ENCODE measurements at regions not wholly inside any gene's neighbourhood (a gene's known extent, or its start where the extent isn't known, plus 50 kb on each side); places are given as distances from the start of the nearest gene placed in this dataset.

DNA sequence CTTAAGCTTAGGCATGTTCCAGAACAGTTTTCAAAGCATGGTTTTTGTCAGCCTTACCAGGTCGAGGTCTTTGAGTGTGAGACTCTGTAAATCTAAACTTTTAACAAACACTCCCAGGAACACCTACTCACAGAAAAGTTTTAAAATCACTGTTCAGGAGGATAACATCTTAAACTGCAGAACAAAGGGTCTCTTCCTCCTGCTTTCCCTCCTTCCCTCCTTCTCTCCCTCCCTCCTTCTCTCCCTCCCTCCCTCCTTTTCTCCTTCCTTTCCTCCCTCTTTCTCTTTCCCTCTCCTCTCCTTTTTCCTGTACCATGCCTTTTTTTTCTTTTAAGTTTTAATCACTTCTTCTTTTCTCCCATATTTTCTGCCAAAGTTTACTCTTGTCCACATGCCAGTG is 153.5 kb upstream of the MAF start:
- no peak for DNase-seq (ENCODE audit: low spot score)

GRCh38 chr16:79753286-79753685 is 152.7 kb upstream of the MAF start:
- no peak for DNase-seq (ENCODE audit: low spot score)

- DNase-seq (ENCODE audit: low spot score) = no peak
These were observed 151.9 kb upstream of the MAF start for GRCh38 chr16:79752396-79752795.

- DNase-seq (ENCODE audit: low spot score) = no peak
These were observed 151.1 kb upstream of the MAF start for GRCh38 chr16:79751471-79752184.

DNA sequence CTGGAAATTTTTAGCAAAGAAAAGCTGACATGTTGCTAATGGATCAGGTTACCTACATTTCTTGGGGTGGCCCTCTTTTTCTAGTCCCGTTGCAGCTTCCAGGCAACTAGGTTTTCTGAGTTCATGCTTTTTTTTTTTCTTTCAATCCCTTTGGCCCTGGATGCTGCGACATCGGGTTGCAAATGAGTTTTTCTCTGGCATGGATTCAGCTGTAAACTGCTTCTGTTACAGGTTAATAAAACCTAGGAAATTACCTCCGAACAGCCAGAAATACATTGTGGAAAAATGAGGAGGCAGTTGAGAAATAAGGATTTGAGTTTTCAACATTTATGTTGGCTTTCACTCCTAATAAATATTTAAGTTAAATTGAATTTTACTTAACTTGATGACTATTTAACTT is 149.8 kb upstream of the MAF start:
- DNase-seq (ENCODE audit: low spot score) = no peak

DNA sequence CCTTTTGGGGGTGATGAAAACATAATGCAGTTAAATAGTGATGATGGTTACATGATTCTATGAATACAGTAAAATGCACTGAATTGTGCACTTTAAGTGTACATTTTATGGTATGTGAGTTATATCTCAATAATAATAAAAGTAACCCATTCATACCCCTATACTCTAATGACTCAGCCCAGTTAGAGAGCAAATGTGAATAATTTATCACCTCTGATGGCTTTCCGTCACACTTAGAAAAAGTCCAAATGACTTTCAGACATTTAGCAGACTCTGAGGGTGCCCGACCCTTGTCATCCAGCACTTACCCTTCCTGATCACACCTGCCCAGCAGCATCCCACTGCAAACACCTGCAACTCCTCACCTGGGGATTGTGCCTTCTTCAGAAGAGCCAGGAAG is 148.1 kb upstream of the MAF start:
- DNase-seq (ENCODE audit: low spot score) = no peak

GRCh38 chr16:79747688-79748087 is 147.2 kb upstream of the MAF start:
- DNase-seq (ENCODE audit: low spot score) = no peak

DNA sequence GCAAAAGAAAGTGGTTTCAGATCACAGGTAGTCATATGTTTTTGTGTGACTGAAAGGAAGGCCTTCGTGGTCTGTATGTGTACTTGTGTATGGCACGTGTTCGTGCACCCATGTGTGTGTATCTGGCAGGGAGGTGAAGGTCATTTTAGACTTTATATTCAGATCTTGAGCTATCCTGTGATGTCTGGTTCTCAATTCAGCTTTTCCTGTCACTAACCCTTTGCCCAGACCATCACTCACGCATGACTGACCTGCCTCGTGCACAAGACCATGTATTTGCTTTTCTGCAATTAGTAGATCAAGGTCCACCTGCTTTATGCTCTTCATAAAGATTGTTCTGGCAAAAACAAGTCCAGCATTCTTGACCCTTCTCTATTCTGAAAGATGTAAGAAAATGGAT is 139.7 kb upstream of the MAF start:
- peak; percentile 31 for DNase-seq (ENCODE audit: low spot score)

DNA sequence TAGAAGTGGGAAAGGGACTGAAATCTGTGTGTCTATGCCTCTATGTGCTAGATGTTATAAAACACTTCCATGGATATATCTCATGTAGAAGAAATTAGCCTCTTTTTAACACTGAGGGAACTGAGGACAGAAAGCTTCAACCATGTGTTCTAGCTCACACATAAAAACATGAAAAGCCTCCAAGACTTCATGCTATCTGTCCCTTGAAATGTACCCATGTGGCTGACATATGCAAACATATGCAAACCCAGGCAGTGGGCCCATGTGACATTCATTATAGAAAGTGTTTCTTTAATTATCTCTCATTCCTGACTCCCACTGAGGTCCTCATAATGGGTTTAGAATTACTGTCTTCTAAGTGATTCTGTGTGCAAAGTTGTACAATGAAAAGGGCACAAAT is 134.7 kb upstream of the MAF start:
- DNase-seq (ENCODE audit: low spot score) = no peak

DNA sequence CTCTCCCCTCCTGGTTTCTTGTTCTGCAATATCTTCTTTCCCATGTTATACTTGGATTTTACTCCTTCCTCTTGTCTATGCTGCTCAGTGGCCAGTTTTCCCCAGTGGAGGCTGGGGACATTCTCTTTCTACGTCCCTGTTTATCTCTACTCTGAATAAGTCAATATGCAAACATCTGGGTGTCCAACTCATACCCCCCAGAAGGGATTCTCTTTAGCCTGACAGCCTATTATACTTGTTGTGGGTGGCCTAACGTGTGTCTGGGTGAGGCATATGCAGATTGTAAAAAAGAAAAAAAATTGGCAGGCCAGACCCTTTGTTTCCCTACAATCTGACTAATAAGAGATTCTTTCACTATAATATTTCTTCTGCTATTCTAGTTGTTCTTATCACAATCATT is 134.2 kb upstream of the MAF start:
- no peak for DNase-seq (ENCODE audit: low spot score)

- DNase-seq (ENCODE audit: low spot score) = no peak
These were observed 128.3 kb upstream of the MAF start for GRCh38 chr16:79728923-79729240.

DNA sequence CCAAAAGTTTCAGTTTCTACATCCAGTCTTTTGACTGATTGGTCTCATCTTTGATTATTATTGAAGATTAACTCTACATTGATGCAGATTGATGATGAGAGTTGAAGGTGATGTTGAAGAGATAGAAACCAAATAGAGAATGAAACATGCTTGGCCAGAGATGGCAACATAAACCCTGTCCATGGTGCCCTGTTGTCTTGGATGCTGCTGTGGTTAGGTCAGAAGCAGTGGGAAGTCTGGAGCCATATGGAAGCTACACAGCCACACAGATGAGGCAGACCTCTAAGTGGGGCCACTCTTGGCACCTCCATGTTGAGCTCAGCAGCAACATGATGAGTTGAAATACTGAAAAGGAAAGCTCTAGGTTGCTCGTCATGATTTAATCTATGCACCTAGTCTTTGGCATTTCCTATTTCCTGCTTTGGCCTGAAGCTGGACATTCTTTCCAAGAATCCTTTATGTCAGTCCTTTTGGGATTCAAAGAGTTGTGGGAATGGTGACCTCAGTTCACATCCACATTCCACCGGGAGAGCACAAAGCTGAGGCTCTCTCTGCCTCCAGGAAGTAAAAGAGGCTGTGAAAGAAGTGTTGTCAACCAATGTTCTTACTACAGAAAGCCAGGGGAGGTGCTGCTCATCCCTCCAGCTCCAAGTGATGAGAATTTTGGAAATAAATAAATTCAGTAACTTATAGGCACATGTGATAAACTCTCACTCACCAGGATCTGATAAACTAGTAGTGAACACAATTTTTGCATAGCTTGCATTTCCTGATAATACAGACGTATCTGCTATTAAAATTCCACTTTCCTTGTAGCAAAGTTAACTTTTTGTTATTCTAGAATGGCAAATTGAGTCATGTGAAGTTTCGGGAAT is 127.7 kb upstream of the MAF start:
- DNase-seq (ENCODE audit: low spot score) = no peak

DNA sequence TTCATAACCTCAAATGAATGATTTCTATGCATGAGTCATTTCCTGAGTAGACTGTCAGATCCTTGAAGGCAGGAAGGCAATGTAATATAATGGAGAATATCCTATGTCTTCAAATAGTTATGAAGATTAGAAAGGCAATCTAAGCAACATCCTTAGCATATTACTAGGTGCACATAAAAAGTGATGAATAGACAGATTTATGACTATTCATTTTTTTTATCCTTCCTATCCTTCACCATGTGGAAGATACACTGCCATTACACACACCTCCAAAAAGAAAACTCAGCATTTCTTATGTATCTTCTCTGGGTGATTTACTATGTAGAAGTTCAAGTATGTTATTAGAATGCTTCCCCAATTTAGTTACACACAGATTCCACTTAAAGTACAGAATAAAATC is 126.4 kb upstream of the MAF start:
- DNase-seq (ENCODE audit: low spot score) = no peak

DNA sequence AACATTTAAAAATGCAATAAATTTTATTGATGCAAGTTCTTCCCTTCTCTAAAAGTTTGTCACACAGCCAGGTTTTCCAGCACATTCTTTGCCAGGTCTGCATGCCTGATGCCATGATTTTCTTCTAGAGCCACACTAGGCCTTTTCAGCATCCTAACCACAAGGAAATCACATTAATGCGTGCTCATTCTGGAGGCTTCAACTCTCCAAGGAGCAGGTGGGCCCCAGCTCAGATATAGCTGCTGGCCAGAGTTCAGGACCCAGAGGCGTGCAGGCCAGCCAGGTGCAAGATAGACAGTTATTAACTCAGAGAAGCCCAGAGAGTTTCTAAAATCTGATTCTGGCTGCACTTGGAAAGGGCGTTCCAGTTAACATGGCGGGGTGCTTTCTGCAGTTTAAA is 124.5 kb upstream of the MAF start:
- no peak for DNase-seq (ENCODE audit: low spot score)

GRCh38 chr16:79723583-79724168 is 123.1 kb upstream of the MAF start:
- no peak for DNase-seq (ENCODE audit: low spot score)

- no peak for DNase-seq (ENCODE audit: low spot score)
These were observed 120.7 kb upstream of the MAF start for GRCh38 chr16:79721270-79721669.

DNA sequence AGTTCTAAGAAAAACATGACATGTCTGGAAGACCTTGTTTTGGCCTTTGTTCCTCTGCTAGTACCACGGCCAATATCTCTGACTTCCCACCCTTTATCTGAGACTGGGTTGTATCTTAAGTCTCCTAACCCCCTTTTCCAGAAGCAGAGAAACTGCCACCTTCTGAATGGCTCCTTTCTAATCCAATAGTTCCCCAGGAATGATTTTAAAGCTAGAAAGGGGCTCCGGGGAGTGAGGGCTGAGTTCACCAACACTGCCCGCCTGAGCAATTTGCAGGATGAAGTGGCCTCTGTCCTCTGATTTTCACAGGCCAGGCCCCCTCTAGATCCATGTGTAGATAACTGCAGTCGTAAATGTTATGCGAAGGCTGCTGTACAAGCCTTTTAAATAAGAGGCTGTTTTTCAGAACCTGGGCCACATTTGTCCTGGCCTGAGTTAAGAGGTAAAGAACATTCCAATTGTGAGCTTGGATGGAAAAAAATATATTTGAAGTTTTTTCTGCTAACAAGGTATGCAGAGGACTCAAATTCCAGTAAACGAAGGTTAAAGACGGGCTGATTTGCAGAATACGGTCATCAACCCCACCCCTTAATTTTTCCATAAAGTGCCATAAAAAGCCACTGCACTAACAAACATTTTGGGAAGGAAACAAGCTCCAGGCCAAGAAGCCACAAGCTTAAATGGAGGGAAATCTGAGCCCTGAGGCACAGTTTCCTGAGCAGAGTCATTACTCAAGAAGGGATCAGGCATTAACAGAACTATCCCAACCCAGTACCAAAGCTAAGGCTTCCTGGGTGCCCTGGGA is 117.0 kb upstream of the MAF start:
- no peak for DNase-seq (ENCODE audit: low spot score)

DNA sequence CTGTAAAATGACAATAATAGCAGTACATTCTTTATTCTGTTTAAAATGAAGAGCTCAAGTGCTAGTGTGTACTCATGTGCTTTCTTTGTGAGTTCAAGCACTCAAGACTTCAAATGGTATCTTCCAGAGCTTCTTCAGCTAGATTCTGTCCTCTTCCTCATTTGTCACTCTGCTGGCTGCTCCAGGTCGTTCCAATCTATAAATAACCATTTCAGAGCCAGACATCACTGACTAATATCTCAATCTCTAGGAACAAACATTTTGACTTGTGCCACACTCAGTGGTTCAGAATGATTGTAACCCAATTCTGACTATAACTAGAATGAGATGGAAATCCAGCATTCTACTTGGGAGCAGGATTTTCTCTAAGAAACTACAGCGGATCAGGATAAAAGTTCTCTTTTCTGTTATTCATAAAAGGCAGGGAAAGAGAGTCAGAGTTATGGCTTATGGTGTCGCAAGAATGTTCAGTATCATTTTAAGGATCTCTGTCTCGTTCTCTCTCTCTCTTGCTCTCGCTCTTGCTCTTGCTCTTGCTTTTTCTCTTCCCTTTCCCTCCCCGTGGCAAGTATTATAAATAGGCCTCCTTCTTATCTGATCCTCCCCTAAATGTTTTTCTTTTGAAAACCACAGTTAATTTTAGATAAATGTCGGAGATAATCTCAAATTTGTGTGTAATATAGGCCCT is 116.3 kb upstream of the MAF start:
- DNase-seq (ENCODE audit: low spot score) = no peak

GRCh38 chr16:79715061-79715460 is 114.5 kb upstream of the MAF start:
- DNase-seq (ENCODE audit: low spot score) = no peak

- no peak for DNase-seq (ENCODE audit: low spot score)
These were observed 113.9 kb upstream of the MAF start for GRCh38 chr16:79714440-79714839.

DNA sequence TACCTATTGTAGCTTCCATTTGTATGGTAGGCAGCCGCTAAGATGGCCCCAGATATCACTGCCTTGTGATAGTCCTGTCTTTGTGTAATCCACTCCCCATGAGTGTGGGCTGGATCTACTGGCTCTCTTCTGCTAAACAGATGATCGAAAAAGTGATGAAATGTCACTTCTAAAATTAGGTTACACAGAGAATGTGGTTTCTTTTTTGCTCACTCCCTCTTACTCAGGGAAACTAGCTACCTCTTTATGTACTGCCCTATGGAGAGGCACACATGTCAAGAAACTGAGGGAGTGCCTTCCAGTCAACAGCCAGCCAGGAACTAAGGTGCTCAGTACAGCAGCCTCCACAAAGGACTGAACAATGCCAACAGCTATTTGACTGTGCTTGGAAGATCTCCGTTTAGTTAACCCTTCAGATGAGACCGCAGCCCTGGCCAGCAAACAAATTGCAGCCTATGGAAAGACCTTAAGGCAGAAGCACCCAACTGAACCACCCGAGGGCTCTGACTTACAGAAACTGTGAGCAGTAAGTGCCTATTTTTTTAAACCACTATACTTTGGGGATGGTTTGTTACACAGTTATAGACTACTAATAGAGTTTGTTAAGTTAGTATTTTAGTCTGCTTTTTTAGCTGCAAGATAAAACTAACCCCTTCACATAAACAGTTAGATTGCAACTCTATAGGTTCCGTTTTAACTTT is 113.2 kb upstream of the MAF start:
- DNase-seq (ENCODE audit: low spot score) = no peak

Measured in HuH-7.5 (cell line).